GM18868 (cell line): ENCODE measurements at regions not wholly inside any gene's neighbourhood (a gene's known extent, or its start where the extent isn't known, plus 50 kb on each side); places are given as distances from the start of the nearest gene placed in this dataset.

Source experiments
- ATAC-seq: cut with Tn5 transposase; IDR thresholded peaks from one replicate; pipeline ENCODE4 v1.9.1; 2021; ENCODE audit warnings: mild to moderate bottlenecking, moderate library complexity; ENCODE audit not compliant: unreplicated experiment

DNA sequence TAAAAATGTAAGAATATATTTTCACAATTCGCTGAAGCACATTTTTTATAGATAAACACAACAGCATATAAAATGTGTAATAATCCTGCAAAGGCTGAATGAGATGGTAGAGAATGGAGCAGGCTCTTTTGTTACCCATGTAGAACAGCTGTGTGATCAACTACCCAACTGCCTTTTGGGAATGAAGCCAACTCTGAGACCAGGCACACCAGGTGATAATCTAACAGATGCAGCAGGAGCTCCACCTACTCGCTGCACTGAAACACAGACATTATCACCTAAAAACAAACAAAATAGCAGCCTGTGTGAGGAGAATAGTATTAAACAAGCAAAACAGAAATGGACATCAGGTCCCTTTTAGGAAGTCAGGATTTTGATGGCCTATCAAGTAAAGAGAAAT, 183.3 kb downstream of the CCDC59 start:
- no peak for ATAC-seq

DNA sequence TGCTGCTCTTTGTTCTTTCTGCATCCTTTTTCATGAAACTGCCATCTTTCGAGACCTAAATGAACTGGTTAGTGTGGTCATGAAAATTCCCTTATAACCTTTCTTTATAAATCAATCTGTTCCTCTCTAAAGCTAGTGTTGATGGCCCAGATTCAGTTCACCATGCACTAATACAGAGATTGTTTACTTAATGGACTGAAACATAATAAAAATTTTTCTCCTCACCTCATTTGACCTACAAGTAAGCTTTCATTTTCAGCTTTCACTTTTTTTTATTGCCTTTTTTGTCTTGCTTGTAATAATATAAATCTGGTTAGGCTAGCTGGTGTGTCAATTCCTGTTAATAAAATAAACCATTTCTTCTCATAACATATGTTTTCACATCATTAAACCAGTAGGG, 183.8 kb downstream of the CCDC59 start:
- ATAC-seq, result no peak

DNA sequence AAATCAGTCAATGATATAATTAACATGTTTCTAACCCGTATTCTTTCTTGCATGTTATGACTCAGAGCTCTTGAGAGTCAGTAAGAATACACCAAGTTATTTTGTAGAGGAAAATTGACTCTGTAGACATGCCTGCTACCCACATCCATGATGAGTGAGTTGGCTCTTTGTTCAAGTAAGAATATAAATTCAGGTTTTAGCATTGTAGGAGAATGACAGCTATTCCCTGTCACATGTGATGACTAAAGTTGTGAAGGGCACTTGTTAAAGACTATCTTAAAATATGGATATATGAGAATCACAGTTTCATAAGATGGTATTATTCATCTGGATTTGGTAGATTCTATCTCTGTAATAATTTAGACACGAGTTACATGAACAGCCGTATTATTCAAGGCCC, 209.1 kb downstream of the CCDC59 start:
- ATAC-seq, result no peak

DNA sequence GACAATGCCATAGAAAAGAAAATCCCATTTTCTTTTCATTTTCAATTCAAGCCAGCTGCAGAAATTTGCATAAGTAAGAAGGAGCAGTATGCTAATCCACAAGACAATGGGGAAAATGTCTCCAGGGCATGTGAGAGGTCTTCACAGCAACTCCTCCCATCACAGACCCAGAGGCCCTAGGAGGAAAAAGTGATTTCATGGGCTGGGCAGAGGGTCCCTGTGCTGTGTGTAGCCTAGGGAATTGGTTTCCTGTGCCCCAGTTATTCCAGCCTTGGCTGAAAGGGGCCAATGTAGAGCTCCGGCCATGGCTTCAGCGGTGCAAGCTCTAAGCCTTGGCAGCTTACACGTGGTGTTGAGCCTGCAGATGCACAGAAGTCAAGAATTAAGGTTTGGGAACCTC, 211.4 kb downstream of the CCDC59 start:
- no peak for ATAC-seq

DNA sequence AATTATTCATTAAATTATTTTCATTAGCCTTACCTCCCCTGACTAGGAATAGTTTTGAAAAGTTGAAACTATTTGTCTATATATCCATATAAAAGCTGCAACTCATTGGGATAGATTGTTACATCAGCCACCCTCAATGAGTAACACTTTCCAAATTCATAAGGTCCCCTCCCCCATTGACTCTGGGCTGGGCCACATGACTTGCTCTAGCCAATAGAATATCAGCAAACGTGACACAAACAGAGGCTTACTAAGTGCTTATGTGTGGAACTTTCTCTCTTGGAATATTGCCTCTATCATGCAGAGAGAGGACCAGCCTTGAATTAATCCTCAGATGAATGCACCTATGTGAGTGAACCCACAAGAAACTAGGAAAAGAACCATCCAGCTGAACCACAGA, 213.7 kb downstream of the CCDC59 start:
- ATAC-seq, result no peak

DNA sequence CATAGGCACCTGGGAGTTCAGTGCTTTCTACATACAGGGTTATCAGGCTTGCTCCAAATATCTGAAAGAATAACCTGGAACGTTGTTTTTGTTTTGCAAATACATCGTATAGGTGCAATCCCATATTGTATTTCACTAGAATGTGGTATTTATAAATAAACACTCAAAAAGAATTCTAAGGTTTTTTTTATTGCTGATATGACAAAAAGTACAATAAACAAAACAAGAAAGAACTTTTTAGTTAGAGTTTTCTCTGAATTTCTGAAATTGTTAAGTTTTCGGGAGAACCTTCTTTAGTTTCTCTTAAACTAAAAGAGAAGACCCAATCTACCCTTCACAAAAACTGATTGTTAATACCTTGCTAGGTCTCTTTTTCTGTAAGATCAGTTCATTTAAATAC, 225.8 kb downstream of the CCDC59 start:
- ATAC-seq, result no peak

DNA sequence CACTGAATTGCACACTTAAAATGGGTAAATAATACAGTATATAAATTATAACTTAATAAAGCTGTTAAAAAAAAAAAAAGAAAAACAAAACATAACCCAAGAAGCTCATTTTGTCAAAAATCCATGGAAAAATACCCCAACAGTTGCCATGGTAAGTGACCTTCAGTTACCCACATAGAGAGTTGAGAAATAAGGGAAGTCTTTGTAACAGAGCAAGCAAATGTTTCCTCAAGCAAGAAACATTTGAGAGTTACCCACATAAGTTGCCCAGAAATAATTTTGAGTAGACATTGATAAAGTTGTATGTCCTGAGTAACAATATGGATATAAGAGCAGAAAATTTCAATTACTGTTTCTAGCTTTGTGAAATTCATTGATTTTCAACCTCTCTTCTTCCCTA, 227.4 kb downstream of the CCDC59 start:
- no peak for ATAC-seq

DNA sequence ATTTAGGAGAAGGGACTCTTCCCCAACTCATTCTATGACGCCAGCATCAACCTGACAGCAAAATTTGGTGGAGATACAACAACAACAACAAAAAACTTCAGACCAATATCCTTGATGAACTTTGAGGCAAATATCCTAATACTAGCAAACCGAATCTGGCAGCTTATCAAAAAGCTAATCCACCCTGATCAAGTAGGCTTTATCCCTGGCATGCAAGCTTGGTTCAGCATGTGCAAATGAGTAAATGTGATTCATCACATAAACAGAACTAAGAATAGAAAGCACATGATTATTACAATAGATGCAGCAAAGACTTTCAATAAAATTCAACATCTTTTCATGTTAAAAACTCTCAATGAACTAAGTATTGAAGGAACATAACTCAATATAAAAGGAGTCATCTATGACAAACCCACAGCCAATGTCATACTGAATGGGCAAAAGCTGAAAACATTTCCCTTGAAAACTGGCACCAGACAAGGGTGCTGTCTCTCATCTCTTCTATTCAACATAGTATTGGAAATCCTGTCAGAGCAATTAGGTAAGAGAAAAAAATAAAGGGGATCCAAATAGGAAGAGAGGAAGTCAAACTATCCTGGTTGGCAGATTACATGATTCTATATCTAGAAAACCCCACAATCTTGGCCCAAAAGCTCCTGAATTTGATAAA, 233.3 kb downstream of the CCDC59 start:
- no peak for ATAC-seq

DNA sequence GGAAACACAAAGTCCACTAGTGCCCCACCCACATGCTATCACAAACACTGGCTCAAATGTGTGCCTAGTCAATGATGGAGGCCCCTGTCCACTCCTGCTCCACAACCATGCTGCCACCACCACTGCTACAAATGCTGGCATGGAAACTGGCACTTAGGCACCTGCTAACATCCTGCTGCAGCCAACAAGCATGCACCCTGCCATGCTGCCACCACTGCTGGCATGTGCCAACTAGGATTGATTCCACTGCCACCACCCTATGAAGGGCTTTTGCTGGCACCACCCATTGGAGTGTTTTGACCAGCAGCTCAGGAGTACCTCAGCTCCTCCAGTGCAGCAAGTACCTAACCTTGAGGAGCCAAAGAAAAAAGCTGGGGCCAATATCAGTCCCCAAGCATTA, 236.6 kb downstream of the CCDC59 start:
- no peak for ATAC-seq

DNA sequence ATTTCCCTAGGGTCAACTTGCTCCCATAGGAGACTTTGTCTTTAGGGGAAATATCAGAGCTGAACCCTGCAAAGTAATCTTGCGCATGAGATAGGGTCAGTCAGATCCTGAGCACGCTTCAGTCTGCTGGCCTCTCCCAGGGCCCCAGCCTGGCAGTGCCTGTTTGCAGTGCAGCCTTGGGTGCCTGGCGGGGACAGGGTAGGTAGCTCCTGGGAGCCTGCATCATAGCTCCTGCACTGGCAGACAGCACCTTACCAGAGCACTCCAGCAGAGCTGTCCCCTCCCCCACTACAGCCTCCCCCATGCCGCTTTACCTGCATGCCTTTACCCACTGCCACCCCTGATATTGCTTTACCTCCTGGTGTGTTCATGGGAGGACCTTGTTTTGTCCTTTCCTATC, 237.3 kb downstream of the CCDC59 start:
- no peak for ATAC-seq

DNA sequence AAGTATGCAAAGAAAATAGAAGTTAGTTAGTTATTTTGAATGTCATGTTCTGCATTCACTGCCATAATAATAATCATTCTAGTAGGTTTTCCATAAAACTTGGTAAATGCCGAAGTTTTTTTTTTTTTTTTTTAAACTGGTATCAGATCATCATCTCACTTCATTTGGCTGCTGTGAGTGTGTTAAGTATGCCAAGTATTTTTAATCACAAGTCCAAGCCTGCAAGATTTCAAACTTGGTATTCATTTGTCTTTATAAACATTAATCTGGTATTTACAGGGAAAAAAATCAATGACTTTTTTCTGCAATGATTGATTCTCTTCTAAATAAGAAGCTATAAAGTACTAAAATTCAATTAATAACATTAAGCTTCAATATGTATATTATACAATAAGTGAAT, 248.9 kb downstream of the CCDC59 start:
- no peak for ATAC-seq

DNA sequence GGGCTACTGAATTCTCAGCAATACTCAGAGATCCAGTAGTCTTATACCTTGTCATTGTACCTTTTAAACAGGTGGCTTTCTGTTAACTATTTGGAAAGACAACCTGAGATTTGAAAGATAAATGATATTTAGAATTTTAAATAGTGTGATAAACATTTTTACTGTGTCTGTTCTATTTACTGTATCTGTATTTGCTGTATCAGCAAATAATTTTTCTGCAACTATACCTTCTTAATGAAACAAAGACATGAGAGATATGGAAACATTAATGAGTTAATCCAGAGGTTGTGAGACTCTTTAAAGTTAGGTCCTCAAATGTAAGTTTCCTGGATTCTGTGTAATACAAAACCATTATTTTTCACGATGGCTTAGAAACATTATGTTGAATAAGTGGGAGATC, 249.6 kb downstream of the CCDC59 start:
- ATAC-seq, result no peak

DNA sequence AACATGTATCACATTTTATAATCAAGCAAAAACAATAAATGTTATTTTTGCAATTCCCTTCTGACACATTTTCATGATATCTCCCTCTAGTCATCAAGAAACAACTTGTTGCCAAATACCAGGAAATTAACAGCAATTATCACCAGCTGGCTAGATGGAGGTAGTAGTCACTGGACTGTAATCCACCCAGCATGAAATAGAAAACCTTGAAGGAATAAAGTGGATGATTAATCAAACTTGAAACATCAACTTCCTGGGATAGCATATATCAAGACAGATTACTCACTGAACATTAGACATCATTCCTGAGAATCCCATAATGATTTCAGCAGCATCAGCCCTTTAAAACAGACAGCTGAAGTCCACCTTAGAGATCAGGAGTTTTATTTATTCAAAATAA, 259.0 kb downstream of the CCDC59 start:
- no peak for ATAC-seq

DNA sequence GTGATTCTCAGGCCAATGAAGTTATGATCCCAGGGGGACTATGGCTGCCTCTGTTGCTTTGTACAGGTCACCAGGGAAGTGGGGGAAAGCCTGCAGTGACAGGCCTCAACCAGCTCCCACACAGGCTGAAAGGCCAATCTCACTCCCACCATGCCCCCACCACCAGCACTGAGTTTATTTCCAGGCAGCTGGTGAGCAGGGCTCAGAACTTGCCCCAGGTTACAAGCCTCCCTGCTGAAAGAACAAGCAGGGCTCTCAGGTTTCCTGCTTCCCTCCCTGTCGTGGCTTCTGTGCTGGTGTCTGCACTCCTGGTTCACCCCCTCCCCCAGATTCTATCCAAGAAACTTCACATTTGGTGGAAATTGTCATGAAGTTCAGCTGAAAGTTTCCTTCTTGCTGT, 260.3 kb downstream of the CCDC59 start:
- no peak for ATAC-seq

DNA sequence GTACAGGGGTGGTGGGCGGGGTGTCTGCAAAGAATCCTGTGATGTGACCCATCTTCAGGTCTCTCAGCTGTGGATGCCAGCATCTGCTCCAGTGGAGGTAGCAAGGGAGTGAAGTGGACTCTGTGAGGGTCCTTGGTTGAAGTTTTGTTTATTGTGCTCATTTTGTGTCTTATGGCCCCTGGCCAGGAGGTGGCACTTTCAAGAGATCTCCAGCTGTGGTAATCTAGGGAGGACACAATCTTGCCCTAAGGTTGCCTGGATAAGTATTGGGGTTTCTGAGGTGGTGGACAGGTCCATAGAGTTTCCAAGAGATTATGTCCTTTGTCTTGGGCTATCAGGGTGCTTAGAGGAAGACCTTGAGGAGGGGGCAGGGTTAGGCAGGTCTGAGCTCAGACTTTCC, 260.7 kb downstream of the CCDC59 start:
- ATAC-seq, result no peak

DNA sequence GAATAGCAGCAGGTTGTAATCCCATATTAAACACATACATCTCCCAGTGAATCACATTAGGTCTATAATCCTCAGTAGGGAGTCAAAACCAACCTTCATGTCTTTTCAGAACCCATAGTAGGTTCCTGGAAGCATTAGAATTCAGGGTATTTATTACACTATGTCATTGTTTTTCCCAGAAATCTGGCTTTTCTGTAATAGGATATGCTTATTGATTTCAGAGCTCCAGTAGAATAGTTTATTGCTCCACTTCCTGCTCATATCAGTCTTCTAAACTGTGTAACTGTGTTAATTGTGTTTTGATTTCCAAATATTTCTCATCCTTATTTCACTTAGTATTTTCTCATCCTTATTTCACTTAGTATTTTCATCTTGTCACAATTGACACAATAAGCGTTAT, 268.0 kb downstream of the CCDC59 start:
- ATAC-seq, result no peak

DNA sequence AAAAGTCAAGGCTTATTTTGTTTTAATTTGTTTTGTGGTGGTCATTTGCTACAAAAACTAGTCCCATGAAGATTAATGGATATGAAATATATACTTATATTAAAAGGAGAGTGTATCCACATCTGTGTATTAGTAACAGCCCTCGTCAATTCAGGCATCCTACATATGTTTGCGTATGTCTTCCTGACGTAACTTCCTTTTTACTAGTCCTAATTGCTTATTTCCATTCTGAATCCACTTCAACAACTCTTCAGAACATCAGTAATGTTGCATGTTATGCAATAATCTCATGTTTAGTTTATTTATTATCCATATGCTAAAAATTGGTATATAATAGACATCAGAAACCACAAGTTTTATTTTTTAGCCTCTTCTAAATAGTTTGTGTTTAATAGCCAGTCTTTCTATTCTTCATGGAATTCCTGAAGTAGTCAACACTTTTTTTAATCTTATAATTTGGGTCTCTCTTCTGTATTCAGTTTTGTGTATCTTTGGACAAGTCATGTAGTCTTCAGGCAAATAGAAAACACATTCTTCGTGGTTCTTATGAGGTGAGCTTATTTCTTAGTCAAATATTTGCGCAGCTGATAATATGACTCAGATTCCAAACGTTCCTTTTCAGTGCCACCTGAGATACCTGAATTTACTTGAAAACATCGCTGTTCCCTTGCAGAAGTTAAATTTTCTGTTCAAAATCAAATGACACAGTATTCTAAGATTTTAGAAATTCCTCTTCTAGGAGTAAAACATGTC, 268.6 kb downstream of the CCDC59 start:
- no peak for ATAC-seq

DNA sequence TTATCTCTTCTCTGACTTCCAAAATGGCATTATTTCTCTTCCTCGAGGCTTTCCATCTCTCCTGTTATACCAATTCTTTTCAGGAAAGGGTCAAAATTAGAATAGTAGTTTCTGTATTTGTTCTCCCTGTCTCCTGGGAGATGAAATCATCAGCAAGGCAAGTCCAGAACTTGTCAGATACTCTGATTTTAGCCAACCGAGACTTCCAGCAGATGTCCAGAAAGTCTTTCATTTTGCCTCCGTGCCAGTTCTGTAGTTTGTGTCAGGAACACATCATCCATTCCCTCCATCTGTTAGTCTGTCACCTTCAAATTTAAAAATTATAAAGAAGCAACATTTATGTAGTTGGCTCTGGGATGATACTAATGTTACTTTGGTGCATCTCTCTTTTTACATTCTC, 275.7 kb downstream of the CCDC59 start:
- ATAC-seq, result no peak

DNA sequence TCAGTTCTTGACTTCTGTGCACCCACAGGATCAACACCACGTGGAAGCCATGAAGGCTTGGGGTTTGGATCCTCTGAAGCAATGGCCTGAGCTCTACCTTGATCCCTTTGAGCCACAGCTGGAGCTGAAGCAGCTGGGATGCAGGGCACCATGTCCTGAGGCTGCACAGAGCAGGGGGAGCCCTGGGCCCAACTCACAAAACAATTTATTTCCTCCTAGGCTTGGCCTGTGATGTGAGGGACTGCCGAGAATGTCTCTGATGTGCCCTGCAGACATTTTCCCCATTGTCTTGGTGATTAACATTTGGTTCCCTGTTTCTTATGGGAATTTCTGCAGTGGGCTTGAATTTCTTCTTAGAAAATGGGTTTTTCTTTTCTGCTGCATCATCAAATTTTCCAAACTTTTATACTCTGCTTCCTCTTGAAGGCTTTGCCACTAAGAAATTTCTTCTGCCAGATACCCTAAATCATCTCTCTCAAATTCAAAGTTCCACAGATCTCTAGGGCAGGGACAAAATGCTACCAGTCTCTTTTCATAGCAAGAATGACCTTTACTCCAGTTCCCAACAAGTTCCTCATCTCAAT, 288.2 kb downstream of the CCDC59 start:
- ATAC-seq, result no peak

DNA sequence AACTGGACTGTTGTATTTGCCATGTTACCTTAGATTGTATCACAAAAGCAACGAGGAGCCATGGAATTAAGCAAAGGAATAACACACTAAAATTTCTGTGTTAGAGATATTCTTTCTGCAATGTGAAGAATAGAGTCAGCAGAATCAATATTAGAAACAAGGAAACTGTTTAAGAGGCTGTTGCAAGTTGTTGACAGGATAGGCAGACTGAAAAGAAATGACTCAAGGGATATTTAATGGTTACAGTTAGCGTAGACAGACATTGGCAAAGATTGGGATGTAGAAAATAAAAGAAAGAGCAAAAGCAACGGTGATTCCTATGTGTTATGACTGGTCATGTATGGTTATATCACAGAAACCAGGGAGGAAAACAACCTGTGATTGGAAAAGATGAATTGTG, 299.0 kb upstream of the PPFIA2 start:
- no peak for ATAC-seq

DNA sequence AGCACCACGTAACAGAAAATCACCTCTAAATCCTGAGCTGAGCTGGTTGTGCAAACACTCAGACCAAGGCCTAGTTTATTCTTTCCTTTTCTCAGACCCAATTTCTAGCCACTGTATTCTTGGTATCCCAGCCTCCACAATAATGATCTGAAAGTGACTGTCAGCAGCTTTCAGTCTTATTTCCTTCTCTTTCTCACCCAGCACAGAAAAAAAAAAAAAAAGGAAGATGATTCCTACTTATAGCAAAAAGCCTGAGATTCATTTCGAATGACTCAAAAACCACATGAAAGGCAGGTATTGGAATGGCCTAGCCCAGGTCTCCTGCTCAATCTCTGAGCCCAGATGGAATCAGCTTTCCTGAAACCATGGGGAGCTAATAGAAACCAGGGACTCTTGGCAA, 298.6 kb upstream of the PPFIA2 start:
- ATAC-seq, result no peak

DNA sequence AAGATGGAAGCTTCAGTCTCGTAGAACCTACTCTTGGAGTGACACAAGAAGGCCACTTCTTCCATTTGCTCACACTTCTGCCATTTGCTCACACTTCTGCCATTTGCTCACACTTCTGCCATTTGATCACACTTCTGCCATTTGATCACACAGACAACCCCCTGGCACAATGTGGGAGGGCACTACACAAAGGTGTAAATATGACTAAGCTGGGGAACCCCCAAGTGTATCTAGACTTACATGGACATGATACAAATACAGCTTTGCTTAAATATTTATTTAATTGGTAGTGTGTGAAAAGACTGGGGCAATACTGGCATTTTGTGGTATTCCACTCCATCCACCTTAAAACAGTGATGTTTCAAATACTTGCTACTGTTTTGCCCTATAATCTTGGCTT, 296.2 kb upstream of the PPFIA2 start:
- ATAC-seq, result peak; percentile 57

DNA sequence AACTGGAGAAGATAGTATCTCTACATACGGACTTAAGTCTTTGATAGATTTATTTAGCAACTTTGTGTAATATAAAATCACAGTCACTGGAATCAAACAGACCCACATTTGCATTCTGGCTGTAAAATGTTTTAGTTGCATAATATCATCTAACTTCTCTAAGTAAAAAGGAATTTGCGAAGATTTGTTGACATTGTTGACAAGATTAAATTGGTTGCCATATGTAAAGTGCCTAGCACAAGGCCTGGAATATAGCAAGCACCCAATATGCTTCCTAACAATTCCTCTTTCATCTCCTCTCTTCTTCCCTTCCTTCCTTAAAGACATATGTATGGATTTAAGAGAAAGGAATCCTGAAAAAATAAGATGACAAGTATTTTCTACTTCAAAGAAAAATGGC, 295.4 kb upstream of the PPFIA2 start:
- ATAC-seq, result no peak
